HepG2 (cell line): ENCODE measurements at regions not wholly inside any gene's neighbourhood (a gene's known extent, or its start where the extent isn't known, plus 50 kb on each side); places are given as distances from the start of the nearest gene placed in this dataset.
A peak's percentile ranks its signal among the peaks of the same experiment; 100 is the strongest.

ENCODE experiments used
- ATAC-seq: fragments of 200-7000 bp; cut with Tn5 transposase; 3 replicates; pipeline ENCODE4 v1.9.1; 2020; ENCODE audit warnings: mild to moderate bottlenecking, moderate library complexity
- BruUV-seq: library from RNA; stranded (reverse); fragments of 400-500 nt; replicated peaks from 2 replicates; lab custom pipeline; 2021; lab: Mats Ljungman, UMichigan
- CTCF ChIA-PET: fragments of 300-600 bp; formaldehyde crosslinking; extraction: SDS; loops from one replicate; lab custom pipeline; 2021; ENCODE audit warnings: low total read pairs, inconsistent platforms, low intra/inter-chr PET ratio; lab: Yijun Ruan, JAX
- POLR2A ChIA-PET: fragments of 350-600 bp; sonication (Branson Sonifier 250); formaldehyde crosslinking; loops from one replicate; lab custom pipeline; 2020; ENCODE audit warnings: antibody characterized with exemption, inconsistent platforms; lab: Yijun Ruan, JAX
- DNase-seq: peaks from one replicate; pipeline ENCODE4 v3.0.0-alpha.2; 2015; ENCODE audit warnings: low spot score
- FAIRE-seq: peaks from 3 replicates; lab custom pipeline; 2011; peaks lifted over from hg19 to GRCh38; lab: Jason Lieb, UNC
- H2AFZ ChIP-seq: one replicate; pipeline ENCODE4 v1.6.1; 2011; ENCODE audit warnings: low read length, inconsistent platforms
- H3K27ac ChIP-seq: fragments of 300-600 bp; 3 replicates; pipeline ENCODE4 v1.8.0; 2011; ENCODE audit warnings: mixed run types, mild to moderate bottlenecking, mixed read lengths, low read length, inconsistent platforms; ENCODE audit not compliant: insufficient read depth; ENCODE audit errors: extremely low read length
- H3K27me3 ChIP-seq, 2 experiments: fragments of 200-600 bp in 1 of 2; 2 replicates in 1 of 2; 3 replicates in 1 of 2; pipeline versions ENCODE4 v1.6.0 to v1.8.0; 2011; ENCODE audit warnings: low read length in 2 of 2, mild to moderate bottlenecking in 2 of 2, moderate library complexity in 2 of 2, inconsistent platforms in 1 of 2; ENCODE audit not compliant: insufficient read depth in 2 of 2, control insufficient read depth in 1 of 2
- H3K36me3 ChIP-seq, 2 experiments: fragments of 200-600 bp in 1 of 2; replicated peaks in 1 of 2; 2 replicates in 1 of 2; 3 replicates in 1 of 2; pipeline versions ENCODE4 v1.5.1 to v1.8.0; 2011; ENCODE audit warnings: low read length in 2 of 2, inconsistent platforms in 1 of 2; ENCODE audit not compliant: insufficient read depth in 2 of 2, control insufficient read depth in 1 of 2
- H3K4me1 ChIP-seq: 2 replicates; pipeline ENCODE4 v1.5.1; 2012; ENCODE audit warnings: low read length, inconsistent platforms; ENCODE audit not compliant: insufficient read depth
- H3K4me2 ChIP-seq: 2 replicates; pipeline ENCODE4 v1.6.0; 2011; ENCODE audit warnings: low read depth, low read length, inconsistent platforms
- H3K4me3 ChIP-seq, 3 experiments: fragments of 200-600 bp in 1 of 3; sonication (generic), shearing (Covaris generic) in 1 of 3; replicated peaks in 1 of 3; 2 replicates each; pipeline ENCODE4 v1.5.1; 2011 to 2016; ENCODE audit warnings: low read length in 3 of 3, inconsistent platforms in 2 of 3, low read depth in 2 of 3, mild to moderate bottlenecking in 2 of 3, control low read depth in 1 of 3, mixed read lengths in 1 of 3; ENCODE audit not compliant: insufficient read depth in 1 of 3
- H3K79me2 ChIP-seq: one replicate; pipeline ENCODE4 v1.6.1; 2011; ENCODE audit warnings: low read length, inconsistent platforms; ENCODE audit not compliant: insufficient read depth
- H3K9ac ChIP-seq: 2 replicates; pipeline ENCODE4 v1.6.0; 2011; ENCODE audit warnings: mild to moderate bottlenecking, low read depth, low read length, inconsistent platforms; ENCODE audit not compliant: insufficient read depth
- H3K9me3 ChIP-seq: 2 replicates; pipeline ENCODE4 v1.5.1; 2012; ENCODE audit warnings: mild to moderate bottlenecking, low read length
- H4K20me1 ChIP-seq: 2 replicates; pipeline ENCODE4 v1.6.0; 2011; ENCODE audit warnings: inconsistent platforms, mild to moderate bottlenecking, low read length, moderate library complexity; ENCODE audit not compliant: insufficient read depth
- CBFB ChIP-seq: sonication (generic); formaldehyde crosslinking; IDR thresholded peaks from 2 replicates; pipeline ENCODE4 v1.4.0; 2020; ENCODE audit warnings: missing genetic modification reagents
- GZF1 ChIP-seq: sonication (generic); formaldehyde crosslinking; IDR thresholded peaks from 2 replicates; pipeline ENCODE4 v1.5.1; 2020; ENCODE audit warnings: mild to moderate bottlenecking, missing genetic modification reagents
- IRF2 ChIP-seq: IDR thresholded peaks from 2 replicates; pipeline ENCODE4 v1.6.1; 2018; ENCODE audit warnings: missing genetic modification reagents, missing compliant biosample characterization
- MAFF ChIP-seq: IDR thresholded peaks from 2 replicates; pipeline ENCODE4 v1.6.1; 2011; ENCODE audit warnings: low read depth, low read length, improper control_type of control experiment
- MAFK ChIP-seq, 2 experiments: IDR thresholded peaks in 1 of 2; conservative IDR thresholded peaks in 1 of 2; 2 replicates each; pipeline ENCODE4 v1.6.1; 2011; ENCODE audit warnings: improper control_type of control experiment in 2 of 2, low read length in 2 of 2
- MATR3 ChIP-seq: sonication (generic); formaldehyde crosslinking; IDR thresholded peaks from 2 replicates; pipeline ENCODE4 v1.4.0; 2020; ENCODE audit warnings: missing genetic modification reagents
- PHF20 ChIP-seq: sonication (generic); formaldehyde crosslinking; IDR thresholded peaks from 2 replicates; pipeline ENCODE4 v1.5.0; 2020; ENCODE audit warnings: mild to moderate bottlenecking, missing genetic modification reagents
- PLRG1 ChIP-seq: fragments of 450-650 bp; conservative IDR thresholded peaks from 2 replicates; pipeline ENCODE4 v1.6.1; 2016
- SIX4 ChIP-seq: sonication (generic); formaldehyde crosslinking; IDR thresholded peaks from 2 replicates; pipeline ENCODE4 v1.4.0; 2020; ENCODE audit warnings: missing genetic modification reagents
- ZNF124 ChIP-seq: sonication (generic); formaldehyde crosslinking; IDR thresholded peaks from 2 replicates; pipeline ENCODE4 v1.4.0; 2020; ENCODE audit warnings: missing genetic modification reagents
- ZNF562 ChIP-seq: sonication (generic); formaldehyde crosslinking; IDR thresholded peaks from 2 replicates; pipeline ENCODE4 v1.8.0; 2022; ENCODE audit warnings: missing genetic modification reagents, borderline replicate concordance
- ZNF563 ChIP-seq: sonication (generic); formaldehyde crosslinking; IDR thresholded peaks from 2 replicates; pipeline ENCODE4 v1.8.0; 2022; ENCODE audit warnings: mild to moderate bottlenecking, moderate library complexity, missing genetic modification reagents
- ZNF672 ChIP-seq: sonication (generic); formaldehyde crosslinking; IDR thresholded peaks from 2 replicates; pipeline ENCODE4 v1.8.1; 2022; ENCODE audit warnings: missing genetic modification reagents
- ZSCAN30 ChIP-seq: sonication (generic); formaldehyde crosslinking; IDR thresholded peaks from 2 replicates; pipeline ENCODE4 v1.5.0; 2020; ENCODE audit warnings: mild to moderate bottlenecking, missing genetic modification reagents
- in situ Hi-C: cut with HindIII; loops from 2 replicates; pipeline ENCODE4 v1.10.0; 2017; ENCODE audit warnings: low pct_unique_long_range_greater_than_20kb; ENCODE audit not compliant: extremely low pct_ligation_motif_present
- intact Hi-C: fragments of 100-400 bp; cut with micrococcal nuclease; formaldehyde crosslinking; loops from one replicate; pipeline ENCODE4 v1.10.0; 2022; ENCODE audit not compliant: unreplicated experiment
- TF ChIP-seq, protein P1 (sequence below): sonication (generic); formaldehyde crosslinking; IDR thresholded peaks from 2 replicates; pipeline ENCODE4 v1.4.0; 2020; ENCODE audit warnings: missing genetic modification reagents, mild to moderate bottlenecking, borderline replicate concordance
- TF ChIP-seq, protein P2 (sequence below): IDR thresholded peaks from 2 replicates; pipeline ENCODE4 v1.6.1; 2016; ENCODE audit warnings: mild to moderate bottlenecking, missing biosample characterization, missing genetic modification reagents
- TF ChIP-seq, protein P3 (sequence below): sonication (generic); formaldehyde crosslinking; IDR thresholded peaks from 2 replicates; pipeline ENCODE4 v1.5.0; 2020; ENCODE audit warnings: missing genetic modification reagents

DNA sequence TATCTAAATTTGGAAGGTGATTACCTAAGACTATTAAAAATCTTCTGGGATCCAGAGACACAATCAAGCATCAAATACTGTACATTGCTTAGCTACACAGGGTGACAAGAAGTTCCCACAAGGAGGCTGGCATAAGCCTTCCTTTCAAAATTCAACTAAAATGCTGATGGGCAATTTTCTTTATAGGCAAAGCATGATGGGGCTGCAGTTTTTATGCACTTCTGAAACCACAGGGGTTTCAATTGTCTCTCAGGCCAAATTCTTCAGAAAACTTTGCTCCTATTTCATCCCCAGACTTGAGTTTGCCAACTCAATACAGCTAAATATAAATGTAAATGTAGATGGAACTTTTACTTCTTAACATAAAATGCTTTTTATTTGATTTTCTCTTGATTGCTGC, 241.6 kb downstream of the ZPLD1 start:
- ChIA-PET CTCF (no interaction called here), POLR2A (no interaction called here)
- in situ Hi-C loops (no loop called here), intact Hi-C loops (loop anchor here (10.0 kb wide), 1 partner anchor 448 kb away; no protein-coding TSS in a partner anchor)
- H3K79me2 ChIP-seq, result no peaks in the 10 kb centered on the region
- no TSS peak for BruUV-seq
- H3K36me3 ChIP-seq, result no peaks in the 10 kb centered on the region
- no peak for FAIRE-seq
- TF ChIP-seq MAFK (conservative IDR thresholded peaks at IDR 0.05 in 1 of 2, IDR thresholded peaks at IDR 0.05 in 1 of 2; ENCODE audit: low read length in 2 of 2), result 0 out of 4 replicates have a peak, but pooled peaks have one; percentile 15 to 30
- TF ChIP-seq PLRG1, result no peak
- no peak for TF ChIP-seq ZNF672 (CRISPR knock-in tag)
- TF ChIP-seq MAFF, result 0 out of 2 replicates have a peak, but pooled peaks have one; percentile 19
- TF ChIP-seq ZNF124 (CRISPR knock-in tag), result no peak
- TF ChIP-seq ZSCAN30 (CRISPR knock-in tag), result no peak
- TF ChIP-seq, protein P1, sequence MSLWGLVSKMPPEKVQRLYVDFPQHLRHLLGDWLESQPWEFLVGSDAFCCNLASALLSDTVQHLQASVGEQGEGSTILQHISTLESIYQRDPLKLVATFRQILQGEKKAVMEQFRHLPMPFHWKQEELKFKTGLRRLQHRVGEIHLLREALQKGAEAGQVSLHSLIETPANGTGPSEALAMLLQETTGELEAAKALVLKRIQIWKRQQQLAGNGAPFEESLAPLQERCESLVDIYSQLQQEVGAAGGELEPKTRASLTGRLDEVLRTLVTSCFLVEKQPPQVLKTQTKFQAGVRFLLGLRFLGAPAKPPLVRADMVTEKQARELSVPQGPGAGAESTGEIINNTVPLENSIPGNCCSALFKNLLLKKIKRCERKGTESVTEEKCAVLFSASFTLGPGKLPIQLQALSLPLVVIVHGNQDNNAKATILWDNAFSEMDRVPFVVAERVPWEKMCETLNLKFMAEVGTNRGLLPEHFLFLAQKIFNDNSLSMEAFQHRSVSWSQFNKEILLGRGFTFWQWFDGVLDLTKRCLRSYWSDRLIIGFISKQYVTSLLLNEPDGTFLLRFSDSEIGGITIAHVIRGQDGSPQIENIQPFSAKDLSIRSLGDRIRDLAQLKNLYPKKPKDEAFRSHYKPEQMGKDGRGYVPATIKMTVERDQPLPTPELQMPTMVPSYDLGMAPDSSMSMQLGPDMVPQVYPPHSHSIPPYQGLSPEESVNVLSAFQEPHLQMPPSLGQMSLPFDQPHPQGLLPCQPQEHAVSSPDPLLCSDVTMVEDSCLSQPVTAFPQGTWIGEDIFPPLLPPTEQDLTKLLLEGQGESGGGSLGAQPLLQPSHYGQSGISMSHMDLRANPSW, result no peak
- H3K27me3 ChIP-seq, result no peaks in the 10 kb centered on the region
- H3K4me2 ChIP-seq, result no peak overlapping the region
- H3K27ac ChIP-seq, result no peak overlapping the region
- H3K4me3 ChIP-seq, result no peak overlapping the region
- no peaks in the 10 kb centered on the region for H3K9me3 ChIP-seq
- H2AFZ ChIP-seq, result no peak overlapping the region
- DNase-seq, result no peak
- no peak overlapping the region for H3K9ac ChIP-seq
- H3K4me1 ChIP-seq, result 0 out of 2 replicates have a peak, but pooled peaks cover 5% of the 10 kb centered on the region
- no peaks in the 10 kb centered on the region for H4K20me1 ChIP-seq
- ATAC-seq, result no peak

DNA sequence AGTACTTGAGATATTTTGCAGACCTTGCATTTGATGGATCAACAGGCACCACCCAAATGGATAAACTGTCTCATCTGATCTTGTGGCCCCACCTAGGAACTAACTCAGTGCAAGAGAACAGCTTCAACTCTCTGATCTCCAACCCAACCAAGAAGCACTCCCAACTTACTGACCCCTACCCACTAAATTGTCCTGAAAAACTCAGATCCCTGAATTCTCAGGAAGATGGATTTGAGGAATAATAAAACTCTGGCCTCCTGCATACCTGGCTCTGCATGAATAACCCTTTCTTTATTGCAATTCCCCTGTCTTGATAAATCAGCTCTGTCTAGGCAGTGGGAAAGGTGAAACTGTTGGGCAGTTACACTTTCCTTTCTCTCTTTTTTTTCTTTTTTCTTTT, 247.9 kb downstream of the ZPLD1 start:
- H3K79me2 ChIP-seq, result no peaks in the 10 kb centered on the region
- H3K9me3 ChIP-seq, result no peaks in the 10 kb centered on the region
- H2AFZ ChIP-seq, result no peak overlapping the region
- no peak overlapping the region for H3K9ac ChIP-seq
- no peak for ATAC-seq
- CTCF ChIA-PET, result no interaction called here
- H3K27ac ChIP-seq, result no peak overlapping the region
- no peak overlapping the region for H3K4me2 ChIP-seq
- H3K27me3 ChIP-seq, result no peaks in the 10 kb centered on the region
- in situ Hi-C loops (no loop called here), intact Hi-C loops (no loop called here)
- FAIRE-seq, result no peak
- H3K36me3 ChIP-seq, result no peaks in the 10 kb centered on the region
- DNase-seq, result no peak
- POLR2A ChIA-PET, result no interaction called here
- BruUV-seq, result no TSS peak
- no peaks in the 10 kb centered on the region for H4K20me1 ChIP-seq
- no peak overlapping the region for H3K4me3 ChIP-seq
- H3K4me1 ChIP-seq, result no peaks in the 10 kb centered on the region
- TF ChIP-seq MATR3 (CRISPR knock-in tag) (no peak), CBFB (CRISPR knock-in tag) (no peak), PHF20 (CRISPR knock-in tag) (no peak), ZNF563 (CRISPR knock-in tag) (no peak), IRF2 (no peak), SIX4 (no peak), GZF1 (no peak), ZNF562 (CRISPR knock-in tag) (no peak)
- TF ChIP-seq, protein P2, sequence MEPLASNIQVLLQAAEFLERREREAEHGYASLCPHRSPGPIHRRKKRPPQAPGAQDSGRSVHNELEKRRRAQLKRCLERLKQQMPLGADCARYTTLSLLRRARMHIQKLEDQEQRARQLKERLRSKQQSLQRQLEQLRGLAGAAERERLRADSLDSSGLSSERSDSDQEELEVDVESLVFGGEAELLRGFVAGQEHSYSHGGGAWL, result no peak
- TF ChIP-seq, protein P3, sequence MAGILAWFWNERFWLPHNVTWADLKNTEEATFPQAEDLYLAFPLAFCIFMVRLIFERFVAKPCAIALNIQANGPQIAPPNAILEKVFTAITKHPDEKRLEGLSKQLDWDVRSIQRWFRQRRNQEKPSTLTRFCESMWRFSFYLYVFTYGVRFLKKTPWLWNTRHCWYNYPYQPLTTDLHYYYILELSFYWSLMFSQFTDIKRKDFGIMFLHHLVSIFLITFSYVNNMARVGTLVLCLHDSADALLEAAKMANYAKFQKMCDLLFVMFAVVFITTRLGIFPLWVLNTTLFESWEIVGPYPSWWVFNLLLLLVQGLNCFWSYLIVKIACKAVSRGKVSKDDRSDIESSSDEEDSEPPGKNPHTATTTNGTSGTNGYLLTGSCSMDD (CRISPR knock-in tag), result no peak
